SK-N-SH (cell line): ENCODE measurements at regions not wholly inside any gene's neighbourhood (a gene's known extent, or its start where the extent isn't known, plus 50 kb on each side); places are given as distances from the start of the nearest gene placed in this dataset.
A peak's percentile ranks its signal among the peaks of the same experiment; 100 is the strongest.
"Not testable (repeated sequence)": the region's sequence is repeated elsewhere in the genome, so short reads cannot be mapped to it uniquely, and the experiment has no call there.

Source experiments
- CTCF ChIA-PET: fragments of 300-600, 350-600 bp; formaldehyde crosslinking; extraction: SDS; loops from one replicate; lab custom pipeline; 2021; lab: Yijun Ruan, JAX
- POLR2A ChIA-PET: fragments of 350-600 bp; sonication (Branson Sonifier 250); formaldehyde crosslinking; extraction: SDS; loops from one replicate; lab custom pipeline; 2020; ENCODE audit warnings: antibody characterized with exemption, inconsistent platforms; lab: Yijun Ruan, JAX
- DNase-seq: peaks from one replicate; pipeline ENCODE4 v3.0.0; 2012
- H2AFZ ChIP-seq: fragments of 200-600 bp; sonication (generic); 2 replicates; pipeline ENCODE4 v1.8.1; 2016; ENCODE audit warnings: antibody characterized with exemption, mild to moderate bottlenecking, low read depth
- H3F3A ChIP-seq: fragments of 200-600 bp; sonication (generic); replicated peaks from 2 replicates; pipeline ENCODE3; 2016; ENCODE audit warnings: antibody characterized with exemption, mild to moderate bottlenecking; ENCODE audit not compliant: insufficient read depth
- H3K27ac ChIP-seq, 2 experiments: fragments of 200-500 bp in 1 of 2; fragments of 200-600 bp in 1 of 2; sonication (Bioruptor generic) in 1 of 2; sonication (generic), shearing (Covaris generic) in 1 of 2; 2 replicates each; pipeline versions ENCODE4 v1.5.1 to v1.6.1; 2014 to 2016; ENCODE audit warnings: low read depth in 2 of 2, inconsistent platforms in 1 of 2, low read length in 1 of 2, mild to moderate bottlenecking in 1 of 2, mixed read lengths in 1 of 2
- H3K27me3 ChIP-seq: fragments of 200-600 bp; sonication (generic), shearing (Covaris generic); 2 replicates; pipeline ENCODE4 v1.6.1; 2016; ENCODE audit warnings: mixed run types; ENCODE audit not compliant: insufficient read depth
- H3K36me3 ChIP-seq, 2 experiments: fragments of 200-500 bp in 1 of 2; fragments of 200-600 bp in 1 of 2; sonication (Bioruptor generic) in 1 of 2; sonication (generic) in 1 of 2; replicated peaks in 1 of 2; 2 replicates each; pipeline versions ENCODE3 to v1.5.1; 2014 to 2016; ENCODE audit warnings: low read length in 1 of 2, mild to moderate bottlenecking in 1 of 2; ENCODE audit not compliant: insufficient read depth in 2 of 2, control insufficient read depth in 1 of 2
- H3K4me1 ChIP-seq, 2 experiments: fragments of 200-500 bp in 1 of 2; fragments of 200-600 bp in 1 of 2; sonication (Bioruptor generic) in 1 of 2; sonication (generic), shearing (Covaris generic) in 1 of 2; 2 replicates each; pipeline versions ENCODE4 v1.5.1 to v1.6.1; 2014 to 2016; ENCODE audit warnings: low read depth in 1 of 2, low read length in 1 of 2, mixed run types in 1 of 2; ENCODE audit not compliant: insufficient read depth in 2 of 2, control insufficient read depth in 1 of 2
- H3K4me2 ChIP-seq: fragments of 200-600 bp; sonication (generic), shearing (Covaris generic); 2 replicates; pipeline ENCODE4 v1.6.1; 2017; ENCODE audit warnings: mixed run types
- H3K4me3 ChIP-seq, 2 experiments: fragments of 200-500 bp in 1 of 2; fragments of 200-600 bp in 1 of 2; sonication (Bioruptor generic) in 1 of 2; sonication (generic), shearing (Covaris generic) in 1 of 2; 2 replicates each; pipeline versions ENCODE4 v1.5.1 to v1.8.1; 2014 to 2016; ENCODE audit warnings: low read depth in 2 of 2, inconsistent platforms in 1 of 2, low read length in 1 of 2, mild to moderate bottlenecking in 1 of 2, mixed read lengths in 1 of 2, moderate library complexity in 1 of 2
- H3K79me2 ChIP-seq: fragments of 200-600 bp; sonication (generic); 2 replicates; pipeline ENCODE4 v1.8.1; 2017; ENCODE audit warnings: mild to moderate bottlenecking; ENCODE audit not compliant: insufficient read depth
- H3K9ac ChIP-seq: fragments of 200-600 bp; sonication (generic); 2 replicates; pipeline ENCODE4 v1.6.1; 2017; ENCODE audit warnings: mixed run types
- H3K9me2 ChIP-seq: fragments of 200-600 bp; sonication (generic); 2 replicates; pipeline ENCODE4 v1.6.1; 2017; ENCODE audit warnings: mixed run types
- H3K9me3 ChIP-seq: fragments of 200-600 bp; sonication (generic); 2 replicates; pipeline ENCODE4 v1.6.1; 2017; ENCODE audit warnings: mixed run types, mild to moderate bottlenecking, moderate library complexity
- H4K20me1 ChIP-seq: fragments of 200-600 bp; sonication (generic); 2 replicates; pipeline ENCODE4 v1.6.1; 2017; ENCODE audit warnings: mild to moderate bottlenecking, mixed run types; ENCODE audit not compliant: insufficient read depth
- ELF1 ChIP-seq: IDR thresholded peaks from 2 replicates; pipeline ENCODE4 v1.4.0; 2012
- EP300 ChIP-seq, 2 experiments: IDR thresholded peaks; 2 replicates each; pipeline versions ENCODE4 v1.4.0 to v1.6.1; 2012; ENCODE audit warnings: borderline replicate concordance in 1 of 2, low read depth in 1 of 2, low read length in 1 of 2
- EZH2phosphoT487 ChIP-seq: fragments of 200-600 bp; sonication (generic); IDR thresholded peaks from 2 replicates; pipeline ENCODE4 v1.6.1; 2017; ENCODE audit warnings: low read depth, mixed run types, mild to moderate bottlenecking, antibody characterized with exemption, moderate library complexity, borderline replicate concordance
- FOXM1 ChIP-seq: IDR thresholded peaks from 2 replicates; pipeline ENCODE4 v1.4.0; 2012; ENCODE audit warnings: low read depth, mild to moderate bottlenecking
- GABPA ChIP-seq: IDR thresholded peaks from 2 replicates; pipeline ENCODE4 v1.4.0; 2012; ENCODE audit warnings: low read depth, mild to moderate bottlenecking
- GATA2 ChIP-seq: sonication (generic); formaldehyde crosslinking; IDR thresholded peaks from 2 replicates; pipeline ENCODE4 v1.5.0; 2020; ENCODE audit warnings: mild to moderate bottlenecking, missing genetic modification reagents
- NFIC ChIP-seq: IDR thresholded peaks from 2 replicates; pipeline ENCODE4 v1.4.0; 2012; ENCODE audit warnings: borderline replicate concordance
- PBX3 ChIP-seq: IDR thresholded peaks from 2 replicates; pipeline ENCODE4; 2012
- RFX5 ChIP-seq: IDR thresholded peaks from 2 replicates; pipeline ENCODE4 v1.6.1; 2012; ENCODE audit warnings: mild to moderate bottlenecking, improper control_type of control experiment, low read length
- RXRA ChIP-seq: IDR thresholded peaks from 2 replicates; pipeline ENCODE4 v1.4.0; 2012; ENCODE audit warnings: low read depth, mild to moderate bottlenecking, borderline replicate concordance
- TAF1 ChIP-seq: IDR thresholded peaks from 2 replicates; pipeline ENCODE4 v1.6.1; 2012; ENCODE audit warnings: low read depth, mild to moderate bottlenecking, low read length, moderate library complexity, borderline replicate concordance
- WGBS: methylation state at CpG from one replicate; pipeline ENCODE4 v1.1.6; 2017; ENCODE audit warnings: low lambda C conversion rate; 5-methylcytosine and 5-hydroxymethylcytosine counted together
- TF ChIP-seq, protein P1 (sequence below): IDR thresholded peaks from 2 replicates; pipeline ENCODE4 v1.4.0; 2012; ENCODE audit warnings: low read depth, borderline replicate concordance

DNA sequence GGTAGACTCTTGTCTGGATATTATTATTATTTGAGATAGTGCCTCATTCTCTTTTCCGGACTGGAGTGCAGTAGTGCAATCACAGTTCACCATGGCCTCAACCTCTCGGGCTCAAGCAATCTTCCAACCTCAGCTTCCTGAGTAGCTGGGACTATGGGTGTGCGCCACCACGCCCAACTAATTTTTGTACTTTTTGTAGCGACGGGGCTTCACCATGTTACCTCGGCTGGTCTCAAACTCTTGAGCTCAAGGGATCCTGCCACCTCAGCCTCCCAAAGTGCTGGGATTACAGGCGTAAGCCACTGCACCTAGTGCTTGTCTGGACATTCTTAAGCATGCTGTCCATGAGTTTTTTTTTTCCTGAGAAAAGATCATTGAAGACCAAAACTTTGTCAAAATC, 498.9 kb upstream of the RGS6 start (continued):
- TF ChIP-seq NFIC = no peak
- no peak for TF ChIP-seq GATA2 (CRISPR knock-in tag)
- TF ChIP-seq EZH2phosphoT487 = no peak
- no peak for TF ChIP-seq PBX3

GRCh38 chr14:71435641-71436040, 496.6 kb upstream of the RGS6 start:
- Histone ChIP-seq H3K79me2 (peaks cover 80% of the 10 kb centered on the region), H3F3A (peaks cover 30% of the 10 kb centered on the region), H3K4me1 (peaks cover 10 to 24% of the 10 kb centered on the region in 2 experiments)
- WGBS = 98% methylated on average over 2 of the region's 2 CpGs
- DNase-seq, CTCF ChIA-PET, H3K4me2 ChIP-seq, H3K4me3 ChIP-seq, H3K9ac ChIP-seq, H3K36me3 ChIP-seq, H3K27ac ChIP-seq, H3K27me3 ChIP-seq, POLR2A ChIA-PET, H3K9me3 ChIP-seq, H2AFZ ChIP-seq, H4K20me1 ChIP-seq, H3K9me2 ChIP-seq: not testable (repeated sequence)

GRCh38 chr14:71437870-71438269, 494.4 kb upstream of the RGS6 start:
- no peak for TF ChIP-seq FOXM1
- TF ChIP-seq EZH2phosphoT487 = no peak
- no peak for TF ChIP-seq RXRA
- TF ChIP-seq, protein P1, sequence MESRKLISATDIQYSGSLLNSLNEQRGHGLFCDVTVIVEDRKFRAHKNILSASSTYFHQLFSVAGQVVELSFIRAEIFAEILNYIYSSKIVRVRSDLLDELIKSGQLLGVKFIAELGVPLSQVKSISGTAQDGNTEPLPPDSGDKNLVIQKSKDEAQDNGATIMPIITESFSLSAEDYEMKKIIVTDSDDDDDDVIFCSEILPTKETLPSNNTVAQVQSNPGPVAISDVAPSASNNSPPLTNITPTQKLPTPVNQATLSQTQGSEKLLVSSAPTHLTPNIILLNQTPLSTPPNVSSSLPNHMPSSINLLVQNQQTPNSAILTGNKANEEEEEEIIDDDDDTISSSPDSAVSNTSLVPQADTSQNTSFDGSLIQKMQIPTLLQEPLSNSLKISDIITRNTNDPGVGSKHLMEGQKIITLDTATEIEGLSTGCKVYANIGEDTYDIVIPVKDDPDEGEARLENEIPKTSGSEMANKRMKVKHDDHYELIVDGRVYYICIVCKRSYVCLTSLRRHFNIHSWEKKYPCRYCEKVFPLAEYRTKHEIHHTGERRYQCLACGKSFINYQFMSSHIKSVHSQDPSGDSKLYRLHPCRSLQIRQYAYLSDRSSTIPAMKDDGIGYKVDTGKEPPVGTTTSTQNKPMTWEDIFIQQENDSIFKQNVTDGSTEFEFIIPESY = no peak
- TF ChIP-seq GATA2 (CRISPR knock-in tag) = no peak
- no peak for TF ChIP-seq ELF1
- no peak for TF ChIP-seq TAF1
- TF ChIP-seq EP300 (IDR thresholded peaks at IDR 0.05; ENCODE audit: borderline replicate concordance in 1 of 2, low read depth in 1 of 2, low read length in 1 of 2) = no peak
- no peak for TF ChIP-seq RFX5
- TF ChIP-seq GABPA = no peak
- POLR2A ChIA-PET = no interaction called here
- Histone ChIP-seq H3K9me2 (no peaks in the 10 kb centered on the region), H3F3A (peaks cover 30% of the 10 kb centered on the region), H3K4me1 (peaks cover 10 to 24% of the 10 kb centered on the region in 2 experiments), H3K9ac (no peak overlapping the region), H4K20me1 (no peaks in the 10 kb centered on the region), H3K4me3 (no peak overlapping the region), H3K4me2 (peak overlapping the region; percentile 58), H3K9me3 (no peaks in the 10 kb centered on the region), H2AFZ (no peak overlapping the region), H3K79me2 (peaks cover 76% of the 10 kb centered on the region), H3K36me3 (no peaks in the 10 kb centered on the region), H3K27ac (peak overlapping the region in 1 of 2 experiments; percentile 76; a peak in 2 of 4 replicates), H3K27me3 (no peaks in the 10 kb centered on the region)
- DNase-seq = no peak
- CTCF ChIA-PET = no interaction called here
- 91% methylated on average over 4 of the region's 4 CpGs for WGBS
